ENCODE measurements at regions not wholly inside any gene's neighbourhood (a gene's known extent, or its start where the extent isn't known, plus 50 kb on each side); places are given as distances from the start of the nearest gene placed in this dataset.

DNA sequence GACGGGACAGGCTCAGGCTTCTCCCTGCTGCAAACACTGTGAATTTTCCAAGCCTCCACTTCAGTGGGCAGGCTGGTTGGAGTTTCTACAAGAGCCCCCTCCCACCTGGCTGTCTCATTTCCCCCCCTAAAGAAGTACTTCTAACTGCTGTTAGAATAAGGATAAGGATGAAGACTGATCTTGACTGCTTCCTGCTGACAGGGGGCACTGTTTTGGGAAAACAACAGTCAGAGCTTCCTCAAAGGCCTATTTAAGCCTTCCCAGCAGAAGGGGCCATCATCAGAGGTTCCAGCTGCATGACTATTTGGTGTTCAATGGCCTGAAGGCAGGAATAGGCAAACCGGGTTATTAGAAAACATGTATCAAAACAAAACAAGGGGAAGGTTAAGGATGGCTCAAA, 1162.8 kb downstream of the DSC3 start:
- TF ChIP-seq, protein P1, sequence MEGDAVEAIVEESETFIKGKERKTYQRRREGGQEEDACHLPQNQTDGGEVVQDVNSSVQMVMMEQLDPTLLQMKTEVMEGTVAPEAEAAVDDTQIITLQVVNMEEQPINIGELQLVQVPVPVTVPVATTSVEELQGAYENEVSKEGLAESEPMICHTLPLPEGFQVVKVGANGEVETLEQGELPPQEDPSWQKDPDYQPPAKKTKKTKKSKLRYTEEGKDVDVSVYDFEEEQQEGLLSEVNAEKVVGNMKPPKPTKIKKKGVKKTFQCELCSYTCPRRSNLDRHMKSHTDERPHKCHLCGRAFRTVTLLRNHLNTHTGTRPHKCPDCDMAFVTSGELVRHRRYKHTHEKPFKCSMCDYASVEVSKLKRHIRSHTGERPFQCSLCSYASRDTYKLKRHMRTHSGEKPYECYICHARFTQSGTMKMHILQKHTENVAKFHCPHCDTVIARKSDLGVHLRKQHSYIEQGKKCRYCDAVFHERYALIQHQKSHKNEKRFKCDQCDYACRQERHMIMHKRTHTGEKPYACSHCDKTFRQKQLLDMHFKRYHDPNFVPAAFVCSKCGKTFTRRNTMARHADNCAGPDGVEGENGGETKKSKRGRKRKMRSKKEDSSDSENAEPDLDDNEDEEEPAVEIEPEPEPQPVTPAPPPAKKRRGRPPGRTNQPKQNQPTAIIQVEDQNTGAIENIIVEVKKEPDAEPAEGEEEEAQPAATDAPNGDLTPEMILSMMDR (conservative IDR thresholded peaks at IDR 0.05), result peak; percentile 22
- no peak for TF ChIP-seq ZFX (IDR thresholded peaks at IDR 0.05)
